ENCODE measurements at regions not wholly inside any gene's neighbourhood (a gene's known extent, or its start where the extent isn't known, plus 50 kb on each side); places are given as distances from the start of the nearest gene placed in this dataset.

DNA sequence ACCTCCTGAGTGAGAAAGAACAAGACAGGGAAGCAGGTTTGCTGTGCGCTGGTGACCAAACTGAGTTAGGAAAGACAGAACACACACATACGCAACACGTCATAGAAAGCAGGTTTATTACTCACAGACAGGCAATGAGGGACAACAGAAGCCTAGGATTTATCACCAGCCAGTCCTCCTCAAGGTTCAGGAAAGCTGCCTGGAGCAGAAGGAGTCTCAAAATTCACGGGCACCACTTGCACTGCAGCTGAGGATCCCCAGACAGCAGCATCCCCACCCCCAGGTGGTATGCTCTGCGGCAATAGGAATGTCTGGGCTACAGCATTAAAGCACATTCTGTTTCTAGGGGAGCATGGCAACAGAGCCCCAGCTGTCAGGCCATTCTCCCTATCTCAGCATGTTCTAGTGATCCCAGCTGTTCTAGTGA, 284.4 kb upstream of the RGPD4 start:
- no peak overlapping the region for H3K4me3 ChIP-seq (ENCODE audit: low read depth in 1 of 2, low read length in 2 of 2)
- H3K79me2 ChIP-seq (ENCODE audit: insufficient read depth, low read length): no peaks in the 10 kb centered on the region
- TF ChIP-seq EZH2 (IDR thresholded peaks at IDR 0.05; ENCODE audit: borderline replicate concordance, low read depth, low read length, severe bottlenecking) (no peak), CTCF (IDR thresholded peaks at IDR 0.05; ENCODE audit: borderline replicate concordance, extremely low read depth, low read length, poor library complexity, severe bottlenecking) (no peak)
- no peaks in the 10 kb centered on the region for H3K9me3 ChIP-seq (ENCODE audit: insufficient read depth, low read length, severe bottlenecking)
- ATAC-seq (ENCODE audit: insufficient read depth, low read depth) (no peak), DNase-seq (no peak)
- H3K4me1 ChIP-seq (ENCODE audit: insufficient read depth, low read length): no peaks in the 10 kb centered on the region
- H3K4me2 ChIP-seq (ENCODE audit: insufficient read depth, low read length): no peak overlapping the region
- H3K9ac ChIP-seq (ENCODE audit: low read depth, low read length): no peak overlapping the region
- H3K27me3 ChIP-seq (ENCODE audit: insufficient read depth, low read length, poor library complexity): no peaks in the 10 kb centered on the region
- no peaks in the 10 kb centered on the region for H3K36me3 ChIP-seq (ENCODE audit: insufficient read depth, low read length)
- H4K20me1 ChIP-seq (ENCODE audit: insufficient read depth, low read length): no peaks in the 10 kb centered on the region
- no peak overlapping the region for H3K27ac ChIP-seq (ENCODE audit: low read length)
- no peak overlapping the region for H2AFZ ChIP-seq (ENCODE audit: low read depth, low read length)

- ATAC-seq (ENCODE audit: insufficient read depth, low read depth) (no peak), DNase-seq (no peak)
- Histone ChIP-seq H3K9me3 (ENCODE audit: insufficient read depth, low read length, severe bottlenecking) (no peaks in the 10 kb centered on the region), H2AFZ (ENCODE audit: low read depth, low read length) (no peak overlapping the region), H3K79me2 (ENCODE audit: insufficient read depth, low read length) (no peaks in the 10 kb centered on the region), H3K4me1 (ENCODE audit: insufficient read depth, low read length) (no peaks in the 10 kb centered on the region), H3K9ac (ENCODE audit: low read depth, low read length) (no peak overlapping the region), H3K27ac (ENCODE audit: low read length) (no peak overlapping the region), H4K20me1 (ENCODE audit: insufficient read depth, low read length) (no peaks in the 10 kb centered on the region), H3K36me3 (ENCODE audit: insufficient read depth, low read length) (no peaks in the 10 kb centered on the region), H3K4me2 (ENCODE audit: insufficient read depth, low read length) (no peak overlapping the region), H3K27me3 (ENCODE audit: insufficient read depth, low read length, poor library complexity) (no peaks in the 10 kb centered on the region), H3K4me3 (ENCODE audit: low read depth in 1 of 2, low read length in 2 of 2) (no peak overlapping the region)
- TF ChIP-seq CTCF (IDR thresholded peaks at IDR 0.05; ENCODE audit: borderline replicate concordance, extremely low read depth, low read length, poor library complexity, severe bottlenecking): no peak
- no peak for TF ChIP-seq EZH2 (IDR thresholded peaks at IDR 0.05; ENCODE audit: borderline replicate concordance, low read depth, low read length, severe bottlenecking)
These were observed 282.9 kb upstream of the RGPD4 start for GRCh38 chr2:107543793-107544192.

DNA sequence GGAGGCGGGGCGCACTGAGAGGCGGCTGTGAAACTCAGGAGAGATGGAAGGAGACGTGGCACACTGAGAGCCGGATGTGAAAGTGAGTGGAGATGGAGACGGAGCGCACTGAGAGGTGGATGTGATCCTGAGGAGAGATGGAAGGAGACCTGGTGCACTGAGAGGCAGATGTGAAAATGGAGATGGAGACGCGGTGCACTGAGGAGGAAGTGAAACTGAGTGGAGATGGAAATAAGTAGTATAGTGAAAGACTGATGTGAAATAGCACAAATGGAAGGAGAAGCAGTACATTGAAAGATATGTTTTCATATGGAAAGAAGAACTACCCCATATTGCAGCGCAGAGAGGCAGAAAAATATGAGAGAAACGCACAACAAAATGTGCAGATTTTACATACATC, 281.6 kb upstream of the RGPD4 start:
- H2AFZ ChIP-seq (ENCODE audit: low read depth, low read length): no peak overlapping the region
- H3K4me1 ChIP-seq (ENCODE audit: insufficient read depth, low read length): no peaks in the 10 kb centered on the region
- H3K36me3 ChIP-seq (ENCODE audit: insufficient read depth, low read length): no peaks in the 10 kb centered on the region
- no peak overlapping the region for H3K27ac ChIP-seq (ENCODE audit: low read length)
- H3K4me3 ChIP-seq (ENCODE audit: low read depth in 1 of 2, low read length in 2 of 2): no peak overlapping the region
- H3K9ac ChIP-seq (ENCODE audit: low read depth, low read length): no peak overlapping the region
- no peak for TF ChIP-seq CTCF (IDR thresholded peaks at IDR 0.05; ENCODE audit: borderline replicate concordance, extremely low read depth, low read length, poor library complexity, severe bottlenecking)
- no peak for TF ChIP-seq EZH2 (IDR thresholded peaks at IDR 0.05; ENCODE audit: borderline replicate concordance, low read depth, low read length, severe bottlenecking)
- ATAC-seq (ENCODE audit: insufficient read depth, low read depth) (no peak), DNase-seq (no peak)
- no peak overlapping the region for H3K4me2 ChIP-seq (ENCODE audit: insufficient read depth, low read length)
- no peaks in the 10 kb centered on the region for H3K27me3 ChIP-seq (ENCODE audit: insufficient read depth, low read length, poor library complexity)
- H4K20me1 ChIP-seq (ENCODE audit: insufficient read depth, low read length): no peaks in the 10 kb centered on the region
- no peaks in the 10 kb centered on the region for H3K79me2 ChIP-seq (ENCODE audit: insufficient read depth, low read length)
- no peaks in the 10 kb centered on the region for H3K9me3 ChIP-seq (ENCODE audit: insufficient read depth, low read length, severe bottlenecking)

GRCh38 chr2:107545851-107546250, 280.8 kb upstream of the RGPD4 start:
- H4K20me1 ChIP-seq (ENCODE audit: insufficient read depth, low read length): no peaks in the 10 kb centered on the region
- H3K79me2 ChIP-seq (ENCODE audit: insufficient read depth, low read length): no peaks in the 10 kb centered on the region
- H3K4me2 ChIP-seq (ENCODE audit: insufficient read depth, low read length): no peak overlapping the region
- no peak overlapping the region for H3K4me3 ChIP-seq (ENCODE audit: low read depth in 1 of 2, low read length in 2 of 2)
- H3K4me1 ChIP-seq (ENCODE audit: insufficient read depth, low read length): no peaks in the 10 kb centered on the region
- H2AFZ ChIP-seq (ENCODE audit: low read depth, low read length): no peak overlapping the region
- DNase-seq (no peak), ATAC-seq (ENCODE audit: insufficient read depth, low read depth) (no peak)
- H3K27ac ChIP-seq (ENCODE audit: low read length): no peak overlapping the region
- H3K9me3 ChIP-seq (ENCODE audit: insufficient read depth, low read length, severe bottlenecking): no peaks in the 10 kb centered on the region
- H3K27me3 ChIP-seq (ENCODE audit: insufficient read depth, low read length, poor library complexity): no peaks in the 10 kb centered on the region
- H3K36me3 ChIP-seq (ENCODE audit: insufficient read depth, low read length): no peaks in the 10 kb centered on the region
- TF ChIP-seq CTCF (IDR thresholded peaks at IDR 0.05; ENCODE audit: borderline replicate concordance, extremely low read depth, low read length, poor library complexity, severe bottlenecking): no peak
- TF ChIP-seq EZH2 (IDR thresholded peaks at IDR 0.05; ENCODE audit: borderline replicate concordance, low read depth, low read length, severe bottlenecking): no peak
- no peak overlapping the region for H3K9ac ChIP-seq (ENCODE audit: low read depth, low read length)
